Suppressor macrophage (primary cell): ENCODE measurements at regions not wholly inside any gene's neighbourhood (a gene's known extent, or its start where the extent isn't known, plus 50 kb on each side); places are given as distances from the start of the nearest gene placed in this dataset.

Experiments
- DNase-seq, 4 experiments: peaks; one replicate each; pipeline ENCODE4 v3.0.0-alpha.2; 2020 to 2022

GRCh38 chr20:6200092-6200491 lies 77.3 kb upstream of the FERMT1 start:
- no peak for DNase-seq

- DNase-seq: no peak
These were observed 62.4 kb upstream of the FERMT1 start for GRCh38 chr20:6185268-6185667.

- no peak for DNase-seq
These were observed 61.3 kb upstream of the FERMT1 start for GRCh38 chr20:6184086-6184485.

GRCh38 chr20:6180531-6180930 lies 57.7 kb upstream of the FERMT1 start:
- DNase-seq: peak in 1 of 4 experiments; percentile 9

- DNase-seq: peak in 2 of 4 experiments; percentile 3
These were observed 55.7 kb upstream of the FERMT1 start for GRCh38 chr20:6178537-6178936.

- DNase-seq: no peak
These were observed 50.7 kb upstream of the FERMT1 start for GRCh38 chr20:6173481-6173880.
